Germinal center (tissue), 1 donor: ENCODE measurements at regions not wholly inside any gene's neighbourhood (a gene's known extent, or its start where the extent isn't known, plus 50 kb on each side); places are given as distances from the start of the nearest gene placed in this dataset.

Experiments used
- DNase-seq: peaks from one replicate; pipeline ENCODE4 v3.0.0; 2012; ENCODE audit warnings: mixed read lengths, low spot score

- DNase-seq: no peak
Measured at GRCh38 chrX:69226459-69227158, 61.4 kb upstream of the PJA1 start.

- DNase-seq: peak; percentile 56
Measured at GRCh38 chrX:69222103-69223090, 57.1 kb upstream of the PJA1 start.

- no peak for DNase-seq
Measured at GRCh38 chrX:69221239-69222102, 56.2 kb upstream of the PJA1 start.

- no peak for DNase-seq
Measured at GRCh38 chrX:69218407-69218997, 53.2 kb upstream of the PJA1 start.

- DNase-seq: no peak
Measured at GRCh38 chrX:69216911-69217310, 51.7 kb upstream of the PJA1 start.

- no peak for DNase-seq
Measured at GRCh38 chrX:69216446-69216845, 51.2 kb upstream of the PJA1 start.

GRCh38 chrX:69215161-69215875, 50.1 kb upstream of the PJA1 start:
- DNase-seq: no peak
